HG03025 (cell line): ENCODE measurements at regions not wholly inside any gene's neighbourhood (a gene's known extent, or its start where the extent isn't known, plus 50 kb on each side); places are given as distances from the start of the nearest gene placed in this dataset.
A peak's percentile ranks its signal among the peaks of the same experiment; 100 is the strongest.

Experiments
- ATAC-seq: cut with Tn5 transposase; IDR thresholded peaks from one replicate; pipeline ENCODE4 v1.9.1; 2021; ENCODE audit warnings: mild to moderate bottlenecking, moderate library complexity; ENCODE audit not compliant: unreplicated experiment, low FRiP score

- no peak for ATAC-seq
These were observed 105.0 kb upstream of the NPY start for GRCh38 chr7:24178811-24179570.

DNA sequence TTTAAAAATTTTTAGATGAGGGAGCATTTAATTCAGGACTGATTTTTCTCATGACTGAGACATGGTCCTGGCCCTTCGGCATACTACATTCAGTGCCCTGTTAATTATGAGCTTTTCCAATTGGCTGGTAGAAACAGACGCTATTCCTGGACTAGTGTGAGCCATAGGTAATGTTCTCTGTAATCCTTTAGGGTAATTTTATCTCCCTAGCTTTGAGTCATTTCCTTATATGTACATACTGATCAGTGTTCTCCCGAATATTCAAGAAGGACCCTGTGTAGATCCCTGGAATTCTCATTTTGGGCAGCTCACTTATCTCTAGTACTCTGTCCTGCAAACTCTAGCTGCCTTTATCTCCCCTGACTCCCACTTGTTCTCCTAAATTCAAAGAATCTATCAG lies 92.6 kb upstream of the NPY start:
- ATAC-seq, result no peak

DNA sequence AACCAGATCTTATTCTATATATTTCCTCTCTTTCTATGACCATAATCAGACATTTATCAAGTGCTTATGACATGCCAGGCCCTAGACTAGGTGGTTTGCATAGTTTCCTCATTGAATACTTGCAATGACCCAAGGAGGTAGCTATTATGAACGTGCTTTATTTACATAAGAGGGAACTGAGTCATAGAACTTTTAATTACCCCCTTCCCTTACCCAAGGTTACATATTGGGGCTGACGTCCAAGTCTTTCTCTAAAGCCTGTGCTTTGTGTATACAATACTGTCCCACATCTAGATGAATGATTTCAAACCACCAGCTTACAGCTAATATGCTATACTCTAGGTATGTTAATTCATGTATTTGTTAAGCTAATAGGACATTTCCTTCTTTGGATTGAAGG lies 91.9 kb upstream of the NPY start:
- ATAC-seq, result no peak

GRCh38 chr7:24192691-24193090 lies 91.3 kb upstream of the NPY start:
- ATAC-seq, result no peak

- no peak for ATAC-seq
These were observed 86.1 kb upstream of the NPY start for GRCh38 chr7:24197852-24198251.

- ATAC-seq, result no peak
These were observed 84.0 kb upstream of the NPY start for GRCh38 chr7:24199978-24200377.

GRCh38 chr7:24200407-24200966 lies 83.5 kb upstream of the NPY start:
- no peak for ATAC-seq

GRCh38 chr7:24201226-24201625 lies 82.8 kb upstream of the NPY start:
- ATAC-seq, result no peak

DNA sequence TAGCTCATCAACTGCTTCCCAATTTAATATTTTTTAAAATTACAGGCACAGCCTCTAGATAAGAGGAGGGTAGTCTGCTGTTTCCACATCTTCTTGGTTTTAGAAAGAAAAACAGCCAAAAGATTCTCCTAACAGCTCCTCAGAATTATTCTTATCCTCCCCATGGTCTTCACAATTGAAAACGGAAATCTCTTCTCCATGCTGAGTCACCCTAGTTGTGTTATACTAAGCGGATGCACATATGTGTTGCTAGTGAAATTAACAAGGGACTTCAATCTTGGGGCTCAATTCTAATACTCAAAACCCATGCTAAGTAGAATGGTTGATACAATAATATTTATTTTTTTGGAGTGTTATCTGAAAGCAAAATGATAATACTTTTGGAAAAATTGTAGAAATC lies 71.9 kb upstream of the NPY start:
- ATAC-seq, result no peak

DNA sequence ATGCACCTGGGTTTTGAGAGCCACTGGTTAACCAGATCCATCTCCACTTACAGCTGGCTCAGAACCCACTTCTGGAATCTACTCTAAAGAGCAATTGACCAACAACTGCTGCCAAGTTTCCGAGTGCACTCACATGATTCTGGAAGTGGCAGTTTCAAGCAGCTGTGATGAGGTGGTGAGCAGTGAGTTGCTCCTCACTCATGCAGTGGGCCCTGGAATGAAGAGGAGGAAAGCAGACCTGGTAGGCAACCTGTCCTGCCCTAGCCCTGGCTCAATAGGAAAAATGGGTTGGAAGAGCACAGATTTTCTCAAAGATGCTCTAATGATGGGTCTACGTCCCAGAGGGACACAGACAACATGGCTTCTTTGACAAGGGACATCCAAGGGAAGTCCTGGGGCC lies 70.7 kb upstream of the NPY start:
- ATAC-seq, result no peak

DNA sequence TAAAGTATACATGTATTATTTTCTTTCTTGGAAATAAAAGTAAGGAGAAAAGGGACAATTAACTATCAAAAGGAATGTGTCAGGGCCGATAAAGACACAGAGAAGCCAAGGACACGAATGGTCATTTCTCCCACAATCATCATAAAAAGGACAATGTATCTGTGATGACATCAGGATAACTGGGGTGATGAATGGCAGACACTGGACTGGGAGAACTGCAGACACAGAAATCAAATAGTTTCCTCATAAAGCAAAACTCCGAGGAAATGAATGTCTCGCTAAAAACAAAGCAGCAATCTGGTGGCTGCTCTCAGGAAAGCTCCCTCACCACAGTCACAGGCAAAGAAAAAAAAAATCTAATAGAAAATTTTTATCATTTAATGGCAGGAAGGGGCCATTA lies 69.3 kb upstream of the NPY start:
- ATAC-seq, result no peak

DNA sequence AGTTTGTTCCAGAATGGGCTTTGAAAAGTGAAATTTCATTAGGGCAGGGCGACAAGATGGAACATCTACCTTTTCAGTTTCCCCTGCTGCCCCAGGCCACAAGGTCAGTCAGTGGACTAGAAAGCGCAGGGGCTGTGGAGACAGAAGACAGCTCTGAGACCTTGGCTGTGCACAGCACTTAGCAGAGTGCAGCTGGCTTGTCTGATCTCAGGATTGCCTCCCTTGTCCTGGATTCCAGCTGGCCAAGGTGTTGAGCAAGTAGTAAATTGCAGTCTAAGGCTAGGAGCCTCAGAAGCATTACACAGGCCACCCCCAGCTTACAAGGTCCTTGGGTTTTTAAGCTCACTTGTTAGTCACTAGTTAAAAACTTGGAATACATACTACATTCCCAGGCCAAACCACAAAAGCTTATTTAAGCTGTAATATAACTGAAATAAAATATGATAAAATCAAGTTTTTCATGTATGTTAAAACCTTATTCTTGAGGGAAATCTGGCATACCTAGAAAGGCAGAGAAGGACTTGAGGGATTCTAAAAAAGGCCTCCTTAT lies 67.3 kb upstream of the NPY start:
- ATAC-seq, result no peak

- ATAC-seq, result no peak
These were observed 62.5 kb upstream of the NPY start for GRCh38 chr7:24221500-24221899.

- no peak for ATAC-seq
These were observed 56.9 kb upstream of the NPY start for GRCh38 chr7:24227068-24227467.

DNA sequence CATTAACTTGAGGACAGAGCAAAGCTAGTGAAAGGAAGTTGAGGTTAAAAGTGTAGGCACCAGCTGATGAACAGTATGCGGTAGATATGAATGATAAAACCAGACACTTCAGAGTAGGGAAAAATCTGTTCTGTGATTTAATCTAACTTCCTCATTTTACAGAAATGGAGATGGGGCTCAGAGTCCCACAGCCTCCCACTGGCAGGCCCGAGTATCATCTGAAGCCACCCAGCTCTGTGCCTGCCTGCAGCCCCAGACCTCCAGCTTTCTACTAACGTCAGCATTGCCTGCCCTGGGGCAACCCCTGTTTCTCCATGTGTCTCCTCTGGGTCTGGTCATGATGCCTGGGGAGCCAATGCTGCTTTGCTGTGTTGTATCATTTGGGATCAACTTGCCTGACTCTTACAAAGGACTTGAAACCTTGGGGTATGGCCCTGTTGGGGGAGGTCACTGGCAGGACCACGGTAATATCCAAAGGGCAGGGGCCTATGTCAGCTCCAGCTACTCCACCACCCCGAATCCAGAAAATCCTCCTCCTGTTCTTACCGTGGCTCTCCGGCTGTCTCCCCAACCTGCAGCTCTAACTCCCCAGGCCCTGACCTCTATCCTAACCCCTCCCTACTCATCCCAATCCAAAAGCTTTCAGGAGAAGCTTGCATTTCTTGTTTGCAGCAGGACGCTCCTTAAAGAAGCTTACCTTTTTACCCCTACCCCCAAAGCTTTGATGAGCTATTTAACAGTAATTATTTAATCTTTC lies 56.2 kb upstream of the NPY start:
- peak; percentile 72 for ATAC-seq

GRCh38 chr7:24229481-24230226 lies 54.3 kb upstream of the NPY start:
- ATAC-seq, result no peak

DNA sequence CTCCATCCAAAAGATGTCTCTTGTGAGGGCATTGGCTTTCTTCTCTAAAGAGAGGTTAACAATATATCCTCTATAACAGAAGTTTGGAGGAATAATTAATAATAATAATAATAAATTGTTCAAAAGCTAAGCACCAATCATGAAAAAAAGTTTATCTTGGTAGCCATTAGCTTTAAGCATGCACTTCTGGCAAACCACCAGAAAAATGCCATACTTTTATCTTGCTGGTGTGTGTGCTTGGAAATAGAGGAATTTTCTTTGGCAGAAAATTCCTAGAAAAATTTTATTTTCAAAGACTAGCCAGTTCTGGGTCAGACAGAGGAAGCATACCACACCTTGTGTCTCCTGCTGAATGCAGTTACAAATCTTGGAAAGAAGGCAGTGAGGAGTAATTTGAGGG lies 52.5 kb upstream of the NPY start:
- ATAC-seq, result no peak

- ATAC-seq, result no peak
These were observed 50.6 kb upstream of the NPY start for GRCh38 chr7:24233386-24233785.
